Hepatocyte (in vitro differentiated cells): ENCODE measurements at regions not wholly inside any gene's neighbourhood (a gene's known extent, or its start where the extent isn't known, plus 50 kb on each side); places are given as distances from the start of the nearest gene placed in this dataset.

Experiments
- DNase-seq: peaks from one replicate; pipeline ENCODE4 v3.0.0-alpha.2; 2016; ENCODE audit warnings: low spot score
- H2AFZ ChIP-seq: fragments of 200-600 bp; sonication (generic); 2 replicates; pipeline ENCODE4 v1.6.0; 2016; ENCODE audit warnings: antibody characterized with exemption, mild to moderate bottlenecking
- H3K27ac ChIP-seq: fragments of 200-600 bp; sonication (generic); 2 replicates; pipeline ENCODE4 v1.5.1; 2016; ENCODE audit warnings: mild to moderate bottlenecking
- H3K27me3 ChIP-seq: fragments of 200-600 bp; sonication (generic); 2 replicates; pipeline ENCODE4 v1.6.1; 2016
- H3K36me3 ChIP-seq: fragments of 200-600 bp; sonication (generic); replicated peaks from 2 replicates; pipeline ENCODE4 v1.5.1; 2016; ENCODE audit warnings: low read depth; ENCODE audit not compliant: insufficient read depth
- H3K4me1 ChIP-seq: fragments of 200-600 bp; sonication (generic); 2 replicates; pipeline ENCODE4 v1.5.1; 2016; ENCODE audit warnings: mild to moderate bottlenecking, moderate library complexity; ENCODE audit not compliant: insufficient read depth
- H3K4me2 ChIP-seq: fragments of 200-600 bp; sonication (generic); 2 replicates; pipeline ENCODE4 v1.6.0; 2016
- H3K4me3 ChIP-seq: fragments of 200-600 bp; sonication (generic); 2 replicates; pipeline ENCODE4 v1.5.1; 2016; ENCODE audit warnings: mild to moderate bottlenecking
- H3K79me2 ChIP-seq: fragments of 200-600 bp; sonication (generic); 2 replicates; pipeline ENCODE4 v1.6.0; 2017; ENCODE audit warnings: mild to moderate bottlenecking
- H3K9me2 ChIP-seq: fragments of 200-600 bp; sonication (generic); replicated peaks from 2 replicates; pipeline ENCODE4 v1.6.0; 2017; ENCODE audit warnings: mild to moderate bottlenecking; ENCODE audit not compliant: insufficient read depth
- H3K9me3 ChIP-seq: fragments of 200-600 bp; sonication (generic); 2 replicates; pipeline ENCODE4 v1.5.1; 2016; ENCODE audit warnings: low read depth, mild to moderate bottlenecking
- H4K20me1 ChIP-seq: fragments of 200-600 bp; sonication (generic); 2 replicates; pipeline ENCODE4 v1.6.0; 2016; ENCODE audit warnings: mild to moderate bottlenecking; ENCODE audit not compliant: insufficient read depth, poor library complexity, severe bottlenecking
- EZH2 ChIP-seq: fragments of 200-600 bp; sonication (generic); IDR thresholded peaks from 2 replicates; pipeline ENCODE4 v1.6.1; 2016; ENCODE audit warnings: antibody characterized with exemption, mild to moderate bottlenecking, borderline replicate concordance
- EZH2phosphoT487 ChIP-seq: fragments of 200-600 bp; sonication (generic); IDR thresholded peaks from one replicate; pipeline ENCODE4 v1.6.1; 2018; ENCODE audit warnings: antibody characterized with exemption, mild to moderate bottlenecking, low read depth, moderate library complexity; ENCODE audit not compliant: unreplicated experiment, severe bottlenecking
- WGBS: methylation state at CpG from one replicate; pipeline ENCODE4 v1.1.6; 2016; ENCODE audit warnings: low lambda C conversion rate; ENCODE audit errors: missing lambda C conversion rate; 5-methylcytosine and 5-hydroxymethylcytosine counted together
- TF ChIP-seq, protein P1 (sequence below): fragments of 200-600 bp; sonication (generic); IDR thresholded peaks from 2 replicates; pipeline ENCODE4 v1.5.1; 2016; ENCODE audit warnings: antibody characterized with exemption, mild to moderate bottlenecking; ENCODE audit not compliant: poor library complexity

DNA sequence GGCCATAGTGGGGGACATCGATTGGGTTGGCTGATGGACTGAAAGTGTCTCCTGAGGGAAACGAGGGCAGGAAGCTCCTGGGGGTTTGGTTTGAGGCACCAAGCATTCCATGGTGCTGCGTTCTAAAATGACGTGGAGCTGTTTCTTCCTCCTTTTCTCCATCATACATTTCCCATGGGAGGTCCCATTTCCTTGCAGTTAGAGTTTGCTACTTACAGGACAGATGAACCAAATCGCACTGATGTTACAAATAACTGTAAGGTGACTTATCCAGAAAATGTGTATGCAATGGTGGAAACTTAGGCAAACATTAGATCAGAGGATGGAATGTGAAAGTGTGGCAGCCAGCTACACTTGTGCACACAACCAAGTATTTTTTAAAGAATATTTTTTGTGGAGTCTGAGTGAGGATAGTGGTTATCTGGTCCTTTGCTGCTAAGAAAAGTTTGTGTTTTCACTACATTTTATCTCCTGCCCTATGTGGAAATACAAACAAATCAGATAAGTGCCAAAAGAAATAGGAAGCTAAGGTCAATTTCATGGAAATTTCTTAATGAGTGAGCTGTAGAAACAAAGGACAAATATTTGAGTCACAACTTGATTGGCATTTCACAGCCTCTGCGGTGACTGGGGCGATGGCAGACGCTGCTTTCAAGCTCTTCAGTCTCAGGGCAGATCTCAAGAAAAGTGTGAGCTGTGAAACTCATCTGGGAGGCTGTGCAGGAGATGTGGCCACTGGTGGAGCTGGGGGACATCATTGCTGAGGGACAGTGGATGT, 256.2 kb downstream of the TSN start:
- Histone ChIP-seq H3K4me3 (no peak overlapping the region), H3K4me2 (no peak overlapping the region), H3K4me1 (peaks cover 8% of the 10 kb centered on the region), H4K20me1 (no peaks in the 10 kb centered on the region), H3K27ac (no peak overlapping the region), H2AFZ (no peak overlapping the region), H3K36me3 (no peaks in the 10 kb centered on the region), H3K27me3 (no peaks in the 10 kb centered on the region), H3K9me3 (no peaks in the 10 kb centered on the region), H3K9me2 (no peaks in the 10 kb centered on the region), H3K79me2 (no peaks in the 10 kb centered on the region)
- TF ChIP-seq, protein P1, sequence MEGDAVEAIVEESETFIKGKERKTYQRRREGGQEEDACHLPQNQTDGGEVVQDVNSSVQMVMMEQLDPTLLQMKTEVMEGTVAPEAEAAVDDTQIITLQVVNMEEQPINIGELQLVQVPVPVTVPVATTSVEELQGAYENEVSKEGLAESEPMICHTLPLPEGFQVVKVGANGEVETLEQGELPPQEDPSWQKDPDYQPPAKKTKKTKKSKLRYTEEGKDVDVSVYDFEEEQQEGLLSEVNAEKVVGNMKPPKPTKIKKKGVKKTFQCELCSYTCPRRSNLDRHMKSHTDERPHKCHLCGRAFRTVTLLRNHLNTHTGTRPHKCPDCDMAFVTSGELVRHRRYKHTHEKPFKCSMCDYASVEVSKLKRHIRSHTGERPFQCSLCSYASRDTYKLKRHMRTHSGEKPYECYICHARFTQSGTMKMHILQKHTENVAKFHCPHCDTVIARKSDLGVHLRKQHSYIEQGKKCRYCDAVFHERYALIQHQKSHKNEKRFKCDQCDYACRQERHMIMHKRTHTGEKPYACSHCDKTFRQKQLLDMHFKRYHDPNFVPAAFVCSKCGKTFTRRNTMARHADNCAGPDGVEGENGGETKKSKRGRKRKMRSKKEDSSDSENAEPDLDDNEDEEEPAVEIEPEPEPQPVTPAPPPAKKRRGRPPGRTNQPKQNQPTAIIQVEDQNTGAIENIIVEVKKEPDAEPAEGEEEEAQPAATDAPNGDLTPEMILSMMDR = no peak
- no peak for TF ChIP-seq EZH2phosphoT487
- TF ChIP-seq EZH2 = no peak
- 71% methylated on average over 8 of the region's 8 CpGs for WGBS
- no peak for DNase-seq

- Histone ChIP-seq H3K4me3 (no peak overlapping the region), H2AFZ (no peak overlapping the region), H3K79me2 (no peaks in the 10 kb centered on the region), H3K27ac (no peak overlapping the region), H3K27me3 (no peaks in the 10 kb centered on the region), H3K9me2 (no peaks in the 10 kb centered on the region), H3K4me1 (peaks cover 6% of the 10 kb centered on the region), H3K36me3 (no peaks in the 10 kb centered on the region), H4K20me1 (no peaks in the 10 kb centered on the region), H3K4me2 (no peak overlapping the region), H3K9me3 (no peaks in the 10 kb centered on the region)
- 95% methylated on average over 7 of the region's 7 CpGs for WGBS
- DNase-seq = no peak
- no peak for TF ChIP-seq EZH2
- TF ChIP-seq EZH2phosphoT487 = no peak
- TF ChIP-seq, protein P1 = no peak
Observed at GRCh38 chr2:122018736-122019135, 263.3 kb downstream of the TSN start.

DNA sequence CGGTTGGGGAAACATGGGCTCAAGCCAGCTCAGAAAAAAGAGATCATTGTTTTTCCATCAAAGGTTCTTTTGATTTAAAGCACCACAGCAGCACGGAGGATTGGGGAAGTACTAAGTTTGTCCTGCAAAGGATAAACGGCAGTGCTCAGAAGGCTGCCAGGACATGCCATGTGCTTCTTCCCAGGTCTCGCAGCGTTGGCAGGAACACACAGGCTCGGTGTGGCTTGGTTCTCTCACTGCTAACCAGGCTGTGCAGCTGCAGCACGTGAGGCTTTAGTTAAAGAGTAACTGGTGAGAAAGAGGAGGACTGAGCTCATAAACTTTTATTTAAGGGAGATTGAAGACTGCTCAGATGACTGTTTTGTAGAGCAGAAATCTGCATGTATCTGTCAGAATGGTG, 264.3 kb downstream of the TSN start:
- Histone ChIP-seq H3K4me2 (peak overlapping the region; percentile 30), H3K4me1 (peaks cover 6% of the 10 kb centered on the region), H3K79me2 (no peaks in the 10 kb centered on the region), H3K27me3 (no peaks in the 10 kb centered on the region), H3K4me3 (no peak overlapping the region), H3K36me3 (no peaks in the 10 kb centered on the region), H2AFZ (no peak overlapping the region), H3K9me3 (no peaks in the 10 kb centered on the region), H3K9me2 (no peaks in the 10 kb centered on the region), H3K27ac (no peak overlapping the region), H4K20me1 (no peaks in the 10 kb centered on the region)
- WGBS = 30% methylated on average over 7 of the region's 7 CpGs
- DNase-seq = peak; percentile 70
- no peak for TF ChIP-seq EZH2
- no peak for TF ChIP-seq EZH2phosphoT487
- TF ChIP-seq, protein P1 = no peak

GRCh38 chr2:122020377-122020776, 264.9 kb downstream of the TSN start:
- Histone ChIP-seq H3K4me1 (peaks cover 6% of the 10 kb centered on the region), H3K9me3 (no peaks in the 10 kb centered on the region), H3K79me2 (no peaks in the 10 kb centered on the region), H3K4me3 (no peak overlapping the region), H4K20me1 (no peaks in the 10 kb centered on the region), H3K27me3 (no peaks in the 10 kb centered on the region), H3K27ac (no peak overlapping the region), H3K4me2 (peak overlapping the region; percentile 30), H3K36me3 (no peaks in the 10 kb centered on the region), H2AFZ (no peak overlapping the region), H3K9me2 (no peaks in the 10 kb centered on the region)
- 81% methylated on average over 5 of the region's 5 CpGs for WGBS
- no peak for DNase-seq
- TF ChIP-seq EZH2phosphoT487 (no peak), EZH2 (no peak)
- TF ChIP-seq, protein P1 = no peak
